H1 (cell line): ENCODE measurements at regions not wholly inside any gene's neighbourhood (a gene's known extent, or its start where the extent isn't known, plus 50 kb on each side); places are given as distances from the start of the nearest gene placed in this dataset.

Source experiments
- CHD7 ChIP-seq: fragments of 300-600 bp; sonication (generic); IDR thresholded peaks from 2 replicates; pipeline ENCODE4 v1.7.1; 2012; ENCODE audit warnings: low read length, moderate library complexity, mild to moderate bottlenecking, inconsistent platforms; ENCODE audit not compliant: insufficient replicate concordance
- SIRT6 ChIP-seq: IDR thresholded peaks from one replicate; pipeline ENCODE4 v1.7.1; 2012; ENCODE audit warnings: low read length, inconsistent platforms
- SRF ChIP-seq: IDR thresholded peaks from 2 replicates; pipeline ENCODE4 v1.6.1; 2011; ENCODE audit warnings: mild to moderate bottlenecking, low read depth, low read length, moderate library complexity

- TF ChIP-seq CHD7 (no peak), SIRT6 (no peak), SRF (no peak)
- TF ChIP-seq, all 59 proteins: peak for 0
Observed at GRCh38 chr1:228968891-228969606, 233.8 kb downstream of the RHOU start (continued).
